ENCODE measurements at regions not wholly inside any gene's neighbourhood (a gene's known extent, or its start where the extent isn't known, plus 50 kb on each side); places are given as distances from the start of the nearest gene placed in this dataset.
"Not testable (repeated sequence)": the region's sequence is repeated elsewhere in the genome, so short reads cannot be mapped to it uniquely, and the experiment has no call there.

- DNase-seq (ENCODE audit: low read depth in 2 of 3, low spot score in 2 of 3): no peak
Measured at GRCh38 chr2:64869126-64869525, 120.1 kb upstream of the SLC1A4 start.

DNA sequence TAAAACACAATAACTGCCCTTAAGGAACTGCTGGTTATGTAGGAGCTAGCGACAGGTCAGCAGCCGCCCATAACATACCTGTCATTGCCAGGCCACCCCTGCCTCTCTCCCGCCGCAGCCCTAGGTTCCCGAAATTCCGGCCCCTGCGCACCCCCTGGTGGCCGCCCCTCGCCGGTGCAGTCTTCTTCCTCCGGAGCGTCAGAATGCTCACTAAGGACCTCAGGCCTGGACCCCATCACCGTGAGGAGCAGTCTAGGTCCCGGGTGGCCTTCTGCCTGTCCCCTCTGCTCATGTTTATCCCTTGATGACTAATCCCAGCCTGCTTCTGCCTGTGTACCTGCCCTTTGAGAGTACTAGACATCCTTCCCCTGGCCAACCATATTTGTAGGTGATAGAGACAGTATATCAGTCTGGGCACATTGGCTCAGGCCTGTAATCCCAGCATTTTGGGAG lies 115.7 kb upstream of the SLC1A4 start:
- peak; percentile 64 to 89 (median 87) for DNase-seq (ENCODE audit: low read depth in 2 of 3, low spot score in 2 of 3)

- DNase-seq (ENCODE audit: low read depth in 2 of 3, low spot score in 2 of 3): no peak
Measured at GRCh38 chr2:64874593-64874992, 114.6 kb upstream of the SLC1A4 start.

GRCh38 chr2:64875368-64875767 lies 113.8 kb upstream of the SLC1A4 start:
- no peak for DNase-seq (ENCODE audit: low read depth in 2 of 3, low spot score in 2 of 3)

DNA sequence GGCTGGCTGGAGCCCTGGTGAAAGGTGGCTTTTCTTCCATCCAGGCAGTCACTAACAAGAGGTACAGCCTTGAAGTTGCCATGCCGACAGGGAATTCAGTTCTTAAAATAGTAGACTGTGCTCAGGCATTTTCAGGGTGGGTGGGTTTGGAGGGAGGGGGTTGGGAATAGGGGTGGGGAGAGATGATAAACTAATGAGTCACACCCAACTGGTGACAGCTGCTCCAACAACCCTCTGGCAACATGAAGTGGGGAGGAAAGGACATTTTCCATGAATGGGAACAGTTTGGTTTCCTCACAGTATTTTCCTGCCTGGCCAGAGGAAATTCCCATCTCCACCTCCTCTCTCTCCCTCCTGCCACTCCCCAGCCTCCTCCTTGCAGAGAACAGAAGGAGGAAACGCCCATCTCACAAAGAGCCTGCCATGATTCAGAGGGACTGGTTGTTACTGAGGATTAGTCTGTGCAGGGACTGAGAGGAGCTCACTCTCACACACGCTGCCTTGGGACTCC lies 113.0 kb upstream of the SLC1A4 start:
- DNase-seq (ENCODE audit: low read depth in 2 of 3, low spot score in 2 of 3): no peak

GRCh38 chr2:64879745-64880144 lies 109.5 kb upstream of the SLC1A4 start:
- no peak for DNase-seq (ENCODE audit: low read depth in 2 of 3, low spot score in 2 of 3)

- no peak for DNase-seq (ENCODE audit: low read depth in 2 of 3, low spot score in 2 of 3)
Measured at GRCh38 chr2:64880193-64880951, 108.8 kb upstream of the SLC1A4 start.

- DNase-seq (ENCODE audit: low read depth in 2 of 3, low spot score in 2 of 3): no peak
Measured at GRCh38 chr2:64881037-64881492, 108.1 kb upstream of the SLC1A4 start.

- no peak for DNase-seq (ENCODE audit: low read depth in 2 of 3, low spot score in 2 of 3)
Measured at GRCh38 chr2:64887565-64887964, 101.6 kb upstream of the SLC1A4 start.

DNA sequence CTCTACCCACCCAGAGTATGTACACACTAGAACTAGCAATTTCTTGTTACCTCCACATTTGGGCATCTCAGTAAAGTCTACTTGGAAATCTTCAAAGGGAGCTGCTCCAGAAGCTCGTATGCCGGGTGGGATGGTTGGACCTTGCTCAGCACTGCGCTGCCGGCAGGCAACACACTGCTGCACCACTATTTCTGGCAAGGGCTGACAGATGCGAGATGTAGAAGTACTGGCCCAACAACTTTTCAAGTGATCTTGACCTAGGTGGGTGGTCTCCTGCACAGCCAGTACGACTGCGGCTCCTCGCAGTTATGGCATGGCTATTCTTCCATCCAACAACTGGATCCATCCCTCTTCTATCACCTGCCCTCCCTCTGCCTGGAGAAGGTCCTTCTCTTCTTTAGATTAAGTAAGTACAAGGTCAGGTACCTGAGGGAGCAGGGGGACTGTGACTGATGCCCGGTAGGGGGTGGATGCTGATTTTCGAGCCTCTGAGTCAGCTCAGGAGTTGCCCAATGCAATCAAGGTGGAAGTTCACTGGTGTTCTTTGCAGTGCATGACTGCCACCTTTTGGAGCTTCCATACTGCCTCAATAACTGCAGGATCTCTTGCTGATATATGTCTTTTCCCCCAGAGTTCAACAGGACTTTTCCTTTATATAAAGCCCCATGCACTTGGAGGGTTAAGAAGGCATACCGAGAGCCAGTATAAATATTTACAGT lies 100.4 kb upstream of the SLC1A4 start:
- no peak for DNase-seq (ENCODE audit: low read depth in 2 of 3, low spot score in 2 of 3)

DNA sequence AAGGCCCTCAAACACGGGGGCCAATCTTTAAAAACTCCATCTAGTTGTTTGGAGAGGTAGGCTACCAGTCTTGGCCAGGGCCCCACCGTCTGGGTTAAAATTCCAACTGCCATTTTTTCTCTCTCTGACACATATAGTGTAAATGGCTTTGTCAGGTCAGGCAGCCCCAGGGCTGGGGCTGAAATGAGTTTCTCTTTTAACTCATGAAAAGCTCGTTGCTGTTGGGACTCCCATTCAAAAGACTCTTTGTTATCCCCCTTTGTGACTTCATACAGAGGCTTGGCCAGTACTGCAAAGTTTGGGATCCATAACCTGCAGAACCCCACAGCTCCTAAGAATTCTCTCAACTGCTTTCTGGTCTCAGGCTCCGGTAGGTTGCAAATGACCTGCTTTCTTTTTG lies 99.4 kb upstream of the SLC1A4 start:
- DNase-seq (ENCODE audit: low read depth in 2 of 3, low spot score in 2 of 3): no peak

GRCh38 chr2:64896572-64896971 lies 92.6 kb upstream of the SLC1A4 start:
- DNase-seq (ENCODE audit: low read depth in 2 of 3, low spot score in 2 of 3): not testable (repeated sequence)

DNA sequence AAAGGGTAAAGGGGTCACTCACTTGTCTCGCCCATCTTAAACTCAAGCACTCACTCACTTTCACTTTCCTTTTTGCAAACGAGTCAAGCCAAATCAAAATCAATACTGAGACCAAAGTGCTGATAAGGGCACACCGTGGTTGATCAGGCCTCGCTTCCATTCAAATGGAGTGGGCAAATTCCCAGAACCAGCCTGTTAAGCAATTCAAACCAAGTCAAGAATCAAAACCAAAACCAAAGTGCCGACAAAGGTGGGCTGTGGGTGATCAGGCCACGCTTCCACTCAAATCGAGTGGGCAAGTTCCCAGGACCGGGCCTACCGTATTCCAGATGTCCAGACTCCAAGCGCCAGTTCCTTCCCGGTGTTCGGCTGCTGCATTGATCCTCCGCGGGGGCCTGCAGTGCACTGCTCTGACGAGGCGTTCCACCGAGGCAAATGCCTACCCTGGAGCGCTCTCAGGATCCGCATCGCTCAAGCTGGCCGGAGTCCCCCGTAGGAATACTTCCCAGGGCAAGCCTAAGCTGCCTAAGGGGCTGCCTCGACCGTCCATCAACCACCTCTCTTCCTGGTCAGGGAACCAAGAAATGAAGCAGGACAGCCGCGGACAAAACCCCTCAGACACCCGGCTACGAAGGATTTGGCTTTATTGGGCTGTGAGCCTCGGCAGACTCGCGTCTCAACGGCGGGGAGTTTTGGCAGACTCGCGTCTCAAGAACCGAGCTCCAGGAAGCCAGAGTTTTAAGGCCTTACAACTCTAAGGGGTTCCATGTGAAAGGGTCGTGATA lies 89.9 kb upstream of the SLC1A4 start:
- no peak for DNase-seq (ENCODE audit: low read depth in 2 of 3, low spot score in 2 of 3)

- DNase-seq (ENCODE audit: low read depth in 2 of 3, low spot score in 2 of 3): not testable (repeated sequence)
Measured at GRCh38 chr2:64899876-64900275, 89.3 kb upstream of the SLC1A4 start.

DNA sequence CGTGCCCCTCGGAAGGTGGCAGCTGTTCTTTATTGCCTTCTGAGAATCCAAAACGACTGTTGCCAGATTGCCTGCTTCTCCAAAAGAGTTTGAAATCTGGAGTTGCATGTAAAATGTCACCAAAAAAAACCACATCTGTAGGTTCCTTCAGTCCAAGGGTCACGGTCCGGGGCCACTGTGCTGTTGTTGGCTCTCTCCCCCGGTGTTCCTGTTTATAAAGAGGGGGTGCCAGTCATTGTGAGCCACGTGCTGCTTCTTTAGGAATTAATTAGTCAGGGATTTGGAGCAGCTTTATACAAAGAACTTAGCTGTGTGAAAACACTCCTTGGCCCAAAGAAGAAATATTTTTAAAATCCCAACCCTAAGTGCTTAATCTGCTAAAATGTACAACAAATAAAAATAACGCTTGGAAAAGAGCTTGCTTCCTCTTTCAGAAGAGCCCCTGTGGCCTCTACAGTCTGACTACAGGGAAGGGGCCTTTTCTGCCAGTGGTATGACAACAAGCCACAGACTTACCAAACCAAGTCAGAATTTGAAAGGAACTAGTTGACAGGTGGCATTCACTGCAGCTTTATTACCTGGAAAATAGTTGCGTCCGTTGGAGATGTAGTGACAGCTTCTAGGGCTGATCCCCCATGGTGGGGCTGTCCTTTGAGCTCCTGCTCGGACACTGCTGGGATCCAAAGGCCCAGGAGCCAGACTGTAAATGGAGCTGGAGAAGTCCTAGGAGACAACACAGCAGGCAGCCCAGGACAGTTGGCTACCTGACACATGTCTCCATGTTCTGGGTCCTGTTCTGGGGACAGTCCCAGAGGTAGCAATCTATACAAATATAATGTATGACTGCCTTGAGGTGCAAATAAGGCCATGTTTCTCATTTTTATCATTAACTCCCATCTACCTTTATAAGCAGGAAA lies 84.5 kb upstream of the SLC1A4 start:
- DNase-seq (ENCODE audit: low read depth in 2 of 3, low spot score in 2 of 3): no peak

DNA sequence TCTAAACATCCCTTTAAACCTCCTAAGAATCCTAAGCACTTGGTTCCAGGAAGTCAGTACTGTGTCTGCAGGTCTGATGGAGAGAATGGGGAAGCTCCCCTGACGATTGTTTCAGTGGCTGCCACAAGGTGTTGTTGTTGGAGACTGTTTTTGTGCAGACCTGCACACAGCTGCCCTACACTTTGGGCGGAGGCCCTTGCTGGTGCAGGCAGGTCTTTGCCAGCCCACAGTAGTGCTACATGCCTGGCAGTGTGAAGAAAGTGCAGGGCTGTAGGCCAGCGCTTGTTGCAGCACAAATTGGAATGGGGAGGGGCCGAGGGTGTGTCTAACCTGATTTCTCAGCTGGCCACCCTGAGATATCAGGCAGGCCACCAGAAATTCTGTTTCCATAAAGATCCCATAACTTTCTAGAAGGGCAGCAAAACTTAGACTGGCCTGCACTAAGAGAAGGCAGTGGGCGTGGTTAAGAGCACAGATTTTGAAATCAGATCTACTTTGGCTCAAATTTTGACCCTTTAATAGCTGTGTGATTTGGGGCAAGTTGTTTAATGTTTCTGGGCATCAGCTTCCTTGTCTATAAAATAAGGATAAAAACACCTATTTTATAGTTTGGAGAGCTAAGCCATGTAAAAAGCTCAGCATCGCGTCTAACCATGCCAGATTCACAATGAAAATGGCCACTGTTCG lies 83.7 kb upstream of the SLC1A4 start:
- no peak for DNase-seq (ENCODE audit: low read depth in 2 of 3, low spot score in 2 of 3)

DNA sequence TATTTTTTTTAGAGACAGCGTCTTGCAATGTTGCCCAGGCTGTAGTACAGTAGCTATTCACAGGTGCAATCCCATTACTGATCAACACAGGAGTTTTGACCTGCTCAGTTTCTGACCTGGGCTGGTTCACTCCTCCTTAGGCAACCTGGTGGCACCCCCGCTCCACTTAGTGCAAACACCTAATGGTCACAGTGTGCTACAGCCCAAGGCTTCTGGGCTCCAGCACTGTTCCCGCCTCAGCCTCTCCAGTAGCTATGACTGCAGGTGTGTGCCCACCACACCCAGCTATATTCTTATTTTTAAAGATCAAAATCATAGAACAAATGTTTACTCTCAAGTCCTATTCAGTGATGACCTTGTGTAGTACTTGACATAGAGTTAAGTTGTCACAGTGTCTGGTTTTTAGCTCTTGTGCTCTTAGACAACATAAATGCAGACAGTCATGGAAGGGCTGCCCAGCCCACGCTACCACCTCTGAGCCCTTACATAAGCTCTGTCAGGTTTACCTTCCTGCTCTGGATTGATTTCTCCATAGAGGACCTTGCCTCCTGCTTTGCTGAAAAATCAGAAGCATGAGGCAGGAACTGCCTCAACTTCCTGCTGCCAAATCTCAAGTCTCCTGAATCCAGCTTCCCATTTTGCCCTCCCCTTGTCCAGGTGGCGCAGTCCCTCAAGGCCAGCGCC lies 82.2 kb upstream of the SLC1A4 start:
- no peak for DNase-seq (ENCODE audit: low read depth in 2 of 3, low spot score in 2 of 3)

DNA sequence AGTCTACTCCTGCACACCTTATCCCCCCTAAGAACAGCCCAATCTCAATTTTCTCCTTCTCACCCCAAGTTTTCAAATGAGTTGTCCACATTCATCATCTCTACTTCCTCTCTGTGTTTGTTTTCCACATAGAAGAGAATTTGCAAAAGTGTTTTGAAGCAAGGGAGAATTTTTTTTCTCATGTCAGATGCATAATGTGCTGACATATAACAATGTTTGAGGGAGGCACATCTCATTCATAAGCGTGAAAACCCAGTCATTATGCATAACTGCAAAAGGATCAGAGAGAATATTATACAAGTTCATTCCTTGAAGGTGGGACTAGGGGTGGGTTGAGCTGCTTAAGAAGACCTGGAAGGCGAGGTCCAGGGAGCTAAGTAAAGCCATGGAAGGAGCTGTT lies 80.8 kb upstream of the SLC1A4 start:
- DNase-seq (ENCODE audit: low read depth in 2 of 3, low spot score in 2 of 3): no peak

GRCh38 chr2:64910523-64910922 lies 78.7 kb upstream of the SLC1A4 start:
- no peak for DNase-seq (ENCODE audit: low read depth in 2 of 3, low spot score in 2 of 3)
